GM18867 (cell line): ENCODE measurements at regions not wholly inside any gene's neighbourhood (a gene's known extent, or its start where the extent isn't known, plus 50 kb on each side); places are given as distances from the start of the nearest gene placed in this dataset.

Experiments
- ATAC-seq: cut with Tn5 transposase; IDR thresholded peaks from one replicate; pipeline ENCODE4 v1.9.1; 2021; ENCODE audit warnings: mild to moderate bottlenecking, moderate library complexity; ENCODE audit not compliant: unreplicated experiment

DNA sequence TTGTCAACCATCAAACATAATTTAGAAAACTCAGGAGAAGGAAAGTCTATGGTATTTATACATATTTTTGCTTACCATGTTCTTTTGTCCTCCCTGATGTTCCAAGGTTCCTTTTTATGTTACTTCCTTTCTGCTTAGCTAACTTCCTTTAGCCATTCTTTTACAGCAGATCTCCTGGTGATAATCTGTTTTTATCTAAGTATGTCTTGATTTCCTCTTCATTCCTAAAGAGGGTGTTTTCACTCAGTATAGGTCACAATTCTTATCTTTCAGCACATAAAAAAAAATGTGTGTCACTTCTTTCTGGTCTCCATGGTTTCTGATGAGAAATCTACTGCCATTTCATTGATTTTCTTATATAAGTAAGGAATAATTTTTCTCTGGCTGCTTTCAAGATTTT is 384.4 kb upstream of the PDE4D start:
- no peak for ATAC-seq

DNA sequence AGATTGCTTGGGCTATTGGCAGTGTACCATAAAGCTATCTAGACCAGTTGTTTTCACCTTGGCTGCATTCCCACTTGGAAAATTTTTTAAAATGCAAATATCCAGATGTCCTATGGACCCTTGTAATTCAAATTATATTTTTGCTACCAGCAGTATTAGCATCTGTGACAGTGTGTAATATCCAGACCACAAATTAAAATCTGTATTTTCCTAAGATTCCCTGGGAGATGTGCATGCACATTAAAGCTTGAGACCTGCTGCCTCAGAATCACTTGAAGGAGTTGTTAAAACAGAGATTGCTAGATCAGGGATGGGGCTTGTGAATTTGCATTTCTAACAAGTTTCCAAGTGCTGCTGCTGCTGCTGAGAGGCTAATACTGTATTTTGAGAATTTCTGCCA is 381.2 kb upstream of the PDE4D start:
- ATAC-seq, result no peak

DNA sequence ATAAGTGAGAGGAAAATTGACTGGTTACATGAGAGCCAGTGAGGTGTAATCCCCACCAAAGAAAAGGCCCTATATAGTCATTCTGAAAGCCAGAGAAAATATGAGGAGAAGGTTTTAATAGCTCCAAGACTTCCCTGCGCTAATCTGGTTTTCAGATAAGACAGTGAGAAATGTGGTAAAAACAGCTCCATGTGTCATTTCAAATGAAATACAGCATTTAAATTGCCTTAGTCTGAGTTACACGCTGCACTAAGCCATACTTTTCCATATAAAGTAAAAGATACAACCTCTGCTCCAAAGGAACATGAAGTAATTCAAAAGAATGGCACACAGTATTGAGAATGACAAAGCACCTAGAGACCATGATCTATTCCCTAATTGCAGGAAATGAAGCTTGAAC is 378.0 kb upstream of the PDE4D start:
- no peak for ATAC-seq

DNA sequence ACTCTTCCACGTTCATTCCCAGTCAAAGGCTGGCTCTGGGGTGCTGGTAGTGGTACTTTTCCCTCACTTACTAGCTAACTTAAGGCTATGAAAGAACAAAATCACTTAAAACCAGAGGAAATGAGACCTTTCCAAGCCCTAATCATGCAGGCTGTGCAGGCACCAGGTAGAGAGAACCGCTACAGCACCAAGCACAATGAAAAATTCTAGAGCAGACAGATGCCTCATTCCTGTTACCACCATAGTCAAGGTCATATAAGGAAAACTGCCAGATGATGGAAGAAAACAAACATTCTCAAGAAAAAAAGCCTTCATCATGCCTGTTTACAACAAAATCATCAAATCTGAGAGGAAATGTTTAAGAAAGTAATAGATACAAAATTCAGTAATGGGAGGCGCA is 374.4 kb upstream of the PDE4D start:
- no peak for ATAC-seq

DNA sequence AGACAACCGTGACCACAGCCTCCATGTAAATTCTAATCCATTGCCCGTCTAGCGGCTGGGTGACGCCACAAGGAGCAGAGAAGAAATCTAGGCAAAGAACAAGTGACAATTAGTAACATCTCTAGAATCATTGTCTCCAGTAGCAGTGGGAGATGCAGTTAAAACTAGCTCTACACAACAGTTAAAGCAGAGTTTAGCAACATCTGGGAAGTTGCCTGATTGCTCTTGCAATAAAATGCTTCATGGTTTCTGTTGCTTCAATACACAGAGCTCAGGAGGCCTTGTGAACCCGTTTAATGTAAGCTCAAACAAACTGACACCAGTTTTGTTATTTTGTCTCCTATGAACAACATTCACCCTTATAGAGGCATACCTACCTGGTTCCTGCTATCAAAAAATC is 369.8 kb upstream of the PDE4D start:
- no peak for ATAC-seq

DNA sequence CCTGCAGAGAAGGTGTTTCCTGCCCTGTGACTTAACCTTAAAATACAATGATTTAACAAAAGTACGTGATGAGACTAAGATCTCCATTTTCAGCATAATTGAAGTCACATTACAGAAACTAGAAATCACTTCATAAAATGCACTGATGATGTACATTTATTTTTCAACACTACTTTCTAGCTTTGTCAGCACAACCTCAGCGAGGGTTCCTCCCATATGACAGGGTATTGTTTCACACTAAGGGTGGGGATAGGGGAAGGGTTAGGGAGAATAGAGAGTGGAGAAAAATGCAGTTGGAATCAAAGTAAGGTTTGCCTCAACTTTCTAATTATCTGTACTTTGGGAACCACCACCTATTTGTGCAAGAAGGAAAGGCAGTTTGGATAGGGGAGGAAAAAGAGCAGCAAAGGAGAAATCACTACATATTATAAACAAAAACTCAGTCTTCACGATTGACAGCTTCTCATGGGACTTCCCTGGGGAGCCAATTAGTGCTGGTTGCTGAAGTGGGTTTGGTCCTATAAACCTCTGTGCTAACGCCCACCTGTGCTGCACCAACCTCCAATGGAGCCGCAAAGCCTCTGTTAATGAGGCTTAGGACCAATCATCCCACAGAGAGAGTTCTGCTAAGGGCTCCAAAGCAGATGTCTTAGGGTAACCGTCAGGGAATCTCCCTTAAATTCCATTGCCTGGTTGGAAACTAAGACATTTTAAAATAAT is 369.2 kb upstream of the PDE4D start:
- no peak for ATAC-seq

DNA sequence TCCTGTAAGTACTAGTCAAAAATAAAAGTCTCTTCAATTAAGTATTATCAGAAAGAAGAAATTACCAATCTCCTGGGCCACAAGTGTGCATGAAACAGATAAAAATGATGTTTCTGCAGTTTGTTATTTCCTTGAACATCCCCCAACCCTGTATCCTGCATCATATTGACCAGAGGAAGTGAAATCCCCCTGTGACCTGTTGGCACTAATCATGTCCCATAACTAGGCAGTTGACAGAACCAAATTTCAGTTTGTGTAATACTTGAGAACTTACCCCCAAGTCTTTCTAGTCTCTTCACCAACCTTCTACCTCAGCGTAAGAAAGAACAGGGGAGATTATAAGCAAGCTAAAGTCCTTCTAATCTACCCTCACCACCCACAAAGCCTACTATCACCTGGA is 368.2 kb upstream of the PDE4D start:
- ATAC-seq, result no peak

DNA sequence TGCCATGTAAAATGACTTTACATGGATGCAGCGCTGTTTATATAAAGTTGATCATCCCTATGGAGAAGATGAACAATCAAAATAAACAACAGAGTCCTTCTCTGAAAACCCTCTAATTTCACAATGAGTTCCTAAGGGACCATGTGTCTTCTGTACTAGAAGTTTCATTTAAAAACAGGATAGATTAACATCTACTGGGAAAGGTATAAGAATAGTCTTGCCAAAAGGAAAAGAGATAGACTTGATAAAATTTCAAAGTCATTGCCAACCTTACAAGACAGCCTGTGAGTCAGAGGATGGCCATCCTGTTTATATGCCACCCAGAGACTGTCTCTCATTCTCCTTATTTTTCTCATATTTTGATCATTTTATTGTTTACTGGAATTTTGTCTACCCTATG is 367.1 kb upstream of the PDE4D start:
- no peak for ATAC-seq

DNA sequence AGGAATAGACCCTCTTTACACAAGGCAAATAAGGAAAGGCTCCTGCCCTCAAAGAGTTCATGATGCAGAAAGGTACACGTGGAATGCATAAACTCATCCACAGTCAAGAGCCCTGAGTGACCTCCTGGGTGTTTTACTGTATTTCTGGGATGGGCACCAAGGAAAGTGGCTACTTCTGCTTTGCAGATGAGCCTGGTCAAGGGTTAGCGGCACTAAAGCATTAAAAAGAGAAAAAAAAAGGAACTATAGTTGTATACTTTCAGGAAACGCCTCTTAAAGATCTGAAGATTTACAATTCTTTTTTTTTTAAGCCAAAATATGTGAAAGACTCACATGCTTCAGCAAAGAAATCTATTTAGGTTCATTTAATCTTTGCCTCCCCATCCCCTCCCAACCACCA is 366.2 kb upstream of the PDE4D start:
- no peak for ATAC-seq

DNA sequence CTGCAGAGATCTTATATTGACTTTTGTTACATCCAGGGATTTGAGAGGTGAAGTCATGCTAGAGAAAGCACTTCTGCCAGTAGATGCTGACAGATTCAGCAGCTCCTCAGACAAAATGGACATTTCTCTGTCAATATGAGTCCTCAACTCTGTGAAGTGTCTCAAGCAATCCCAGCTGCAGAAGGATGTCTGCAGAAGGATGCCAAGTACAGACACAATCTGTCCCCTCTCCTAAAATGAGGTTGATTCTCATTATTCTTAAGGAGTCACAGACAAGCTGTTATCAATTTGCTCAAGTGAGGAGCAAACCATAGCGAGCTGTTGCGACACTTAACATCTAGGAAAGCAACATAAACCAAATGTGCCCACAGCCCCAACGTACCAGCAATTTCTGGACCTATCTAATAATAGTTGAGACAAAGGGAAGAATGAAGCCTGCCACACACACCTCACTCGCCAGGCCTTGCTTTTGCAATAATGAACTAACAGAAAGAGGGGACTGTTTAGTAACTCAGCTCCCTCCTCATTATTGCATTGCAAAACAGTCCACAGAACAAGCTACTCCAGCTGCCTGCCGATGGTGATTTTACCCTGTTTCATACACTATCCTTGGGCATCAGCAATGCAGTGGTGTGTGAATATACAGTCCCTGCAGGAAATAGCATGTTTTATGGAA is 364.2 kb upstream of the PDE4D start:
- no peak for ATAC-seq

DNA sequence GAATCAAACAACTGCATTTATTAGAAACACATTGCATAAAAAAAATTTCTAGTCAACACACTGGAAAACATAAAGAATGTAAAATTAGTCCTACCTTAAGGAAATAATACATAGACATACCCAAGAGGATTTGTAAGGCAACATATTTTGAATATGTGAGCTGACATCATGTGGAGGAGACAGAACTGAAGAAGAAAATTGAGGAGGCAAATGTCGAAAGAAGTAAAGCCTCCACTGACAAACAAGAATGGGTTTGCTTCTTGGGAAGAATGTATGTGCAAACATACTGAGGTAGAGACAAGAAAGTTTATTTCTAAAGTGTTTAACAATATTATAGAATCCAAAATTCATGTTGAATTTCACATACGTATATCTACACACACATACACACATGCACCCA is 363.0 kb upstream of the PDE4D start:
- ATAC-seq, result no peak

DNA sequence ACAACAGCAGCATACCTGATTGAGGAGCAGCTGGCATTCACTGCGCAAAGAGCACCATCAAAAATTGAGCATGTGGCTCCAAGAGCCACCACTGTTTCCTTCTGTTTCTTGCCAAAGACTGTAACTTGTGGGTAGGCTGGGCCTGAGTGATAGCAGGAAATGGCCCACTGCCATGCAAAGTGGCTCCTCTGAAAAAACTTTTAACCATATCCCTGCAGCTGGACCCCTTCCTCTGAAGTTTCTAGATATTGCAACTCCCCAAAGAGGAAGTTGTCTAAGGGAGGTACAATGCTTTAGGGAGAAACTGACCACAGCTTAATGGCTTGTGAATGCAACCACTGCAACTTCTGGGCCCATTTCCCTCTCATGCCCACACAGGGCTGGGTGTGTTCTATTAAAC is 355.4 kb upstream of the PDE4D start:
- peak; percentile 91 for ATAC-seq

DNA sequence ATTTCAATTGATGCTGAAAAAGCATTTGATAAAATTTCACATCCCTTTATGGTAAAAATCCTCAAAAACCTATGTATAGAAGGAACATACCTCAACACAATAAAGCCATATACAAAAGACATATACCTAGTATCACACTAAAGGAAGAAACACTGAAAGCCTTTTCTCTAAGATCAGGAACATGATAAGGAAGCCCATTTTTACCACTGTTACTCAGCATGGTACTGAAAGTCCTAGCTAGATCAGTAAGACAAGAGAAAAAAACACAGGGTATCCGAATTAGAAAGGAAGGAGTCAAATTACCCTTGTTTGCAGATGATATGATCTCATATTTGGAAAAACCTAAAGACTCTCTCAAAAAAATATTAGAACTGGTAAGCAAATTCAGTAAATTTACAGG is 350.2 kb upstream of the PDE4D start:
- no peak for ATAC-seq

DNA sequence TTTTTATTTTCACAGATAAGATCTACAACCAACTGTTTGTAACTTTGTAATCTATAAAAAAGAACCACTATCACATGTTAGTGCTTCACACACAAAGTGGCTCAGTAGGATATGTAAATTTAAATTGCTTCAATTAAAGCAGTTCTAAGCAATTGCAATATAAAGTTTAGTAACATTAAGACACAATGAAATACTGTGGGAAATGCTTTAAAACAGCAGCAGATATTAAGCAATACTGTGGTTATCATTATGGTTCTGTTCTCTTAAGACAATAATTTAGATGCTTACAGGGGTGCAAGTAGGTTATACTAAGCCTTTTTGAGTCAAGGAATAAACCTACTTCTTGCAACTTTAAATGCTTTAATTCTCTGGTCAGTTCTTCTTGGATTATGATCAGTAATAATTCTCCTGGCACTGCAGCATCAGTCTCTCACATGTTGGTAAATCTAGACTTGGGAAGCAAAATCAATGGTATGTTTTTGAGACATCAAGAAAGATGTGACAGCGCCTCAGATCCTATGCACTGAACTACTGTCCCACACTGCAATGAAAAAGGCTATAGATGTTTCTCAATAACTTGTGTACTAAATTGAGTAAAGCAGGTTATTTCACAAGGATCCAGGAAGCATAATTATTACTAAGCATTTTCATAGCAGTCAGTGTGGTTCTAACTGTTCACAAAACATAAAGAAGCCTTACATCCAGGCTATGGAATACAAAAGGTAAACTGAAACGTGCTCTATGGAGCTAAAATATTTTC is 338.7 kb upstream of the PDE4D start:
- no peak for ATAC-seq

DNA sequence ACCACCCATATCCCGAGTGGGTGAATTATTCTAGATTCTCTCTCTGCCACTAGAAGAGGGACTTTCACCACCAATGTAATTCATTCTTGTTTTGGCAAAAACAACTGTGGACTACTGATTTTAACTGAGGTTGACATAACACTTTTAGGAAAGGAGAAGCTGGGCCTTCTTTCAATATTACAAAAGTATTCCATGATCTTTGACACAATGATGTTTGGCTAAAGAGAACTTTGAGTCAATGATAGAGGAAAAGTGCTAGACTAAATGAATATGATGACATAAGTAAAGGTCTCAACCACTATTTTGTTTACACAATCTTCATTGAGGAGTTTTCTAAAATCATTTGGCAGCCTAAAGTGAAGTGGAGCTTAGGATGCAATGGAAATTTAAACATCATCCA is 336.9 kb upstream of the PDE4D start:
- no peak for ATAC-seq

DNA sequence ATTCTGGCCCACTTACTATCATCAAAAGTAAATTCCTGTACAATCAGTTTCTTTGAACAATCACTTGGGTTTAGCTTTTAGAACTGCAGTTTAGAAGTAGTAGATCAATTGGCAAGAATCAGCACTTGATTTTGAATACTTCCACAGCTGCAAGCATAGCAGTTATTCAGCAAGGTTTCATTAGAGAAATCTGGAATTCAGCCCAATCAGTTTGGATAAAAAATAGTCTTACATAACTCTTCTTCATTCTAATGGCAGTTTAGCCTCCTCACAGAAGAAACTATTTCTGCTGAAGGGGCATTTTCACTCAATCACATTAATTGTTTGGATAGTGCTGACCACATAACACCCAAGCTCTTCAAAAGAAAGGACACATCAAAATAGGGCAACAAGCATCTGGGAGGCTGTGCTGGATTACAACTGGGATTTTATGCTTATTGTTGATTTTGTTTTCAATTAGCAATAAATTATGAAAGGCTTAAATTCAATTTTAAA is 336.2 kb upstream of the PDE4D start:
- ATAC-seq, result no peak

DNA sequence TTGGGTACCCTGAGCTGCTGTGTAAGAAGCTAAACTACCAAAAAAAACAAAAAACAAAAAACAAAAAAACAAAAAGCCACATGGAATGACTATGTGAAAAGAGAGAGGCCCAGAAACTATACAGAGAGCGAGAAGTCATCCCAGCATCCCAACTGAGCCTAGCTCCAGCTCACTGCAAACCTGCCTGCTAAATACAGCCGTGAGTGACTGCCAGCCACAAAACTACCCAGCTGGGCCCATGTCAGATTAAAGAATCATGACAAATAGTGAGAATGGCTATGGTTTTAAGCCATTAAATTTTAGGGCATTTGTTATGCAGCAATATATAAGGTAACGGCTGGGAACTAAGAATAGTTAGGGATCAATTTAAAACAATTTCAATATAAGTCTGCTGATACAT is 335.1 kb upstream of the PDE4D start:
- ATAC-seq, result no peak

DNA sequence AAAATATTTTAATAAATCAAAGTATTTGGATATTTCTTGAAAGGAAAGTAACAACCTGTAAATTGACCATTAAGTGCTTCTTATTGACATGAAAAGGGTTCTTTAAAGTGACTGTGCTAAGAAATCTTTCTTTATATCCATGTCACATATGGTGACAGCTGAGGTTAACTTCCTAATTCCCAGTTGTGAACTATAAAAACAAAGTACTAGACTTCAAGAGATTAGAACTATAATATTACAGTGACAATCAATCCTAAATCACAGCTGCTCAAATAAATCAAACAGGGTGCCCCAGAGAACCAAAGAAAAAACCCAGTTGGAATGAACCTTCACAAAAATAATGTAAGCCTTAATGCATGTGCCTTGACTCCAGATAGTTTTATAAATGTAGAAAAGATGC is 332.6 kb upstream of the PDE4D start:
- no peak for ATAC-seq

DNA sequence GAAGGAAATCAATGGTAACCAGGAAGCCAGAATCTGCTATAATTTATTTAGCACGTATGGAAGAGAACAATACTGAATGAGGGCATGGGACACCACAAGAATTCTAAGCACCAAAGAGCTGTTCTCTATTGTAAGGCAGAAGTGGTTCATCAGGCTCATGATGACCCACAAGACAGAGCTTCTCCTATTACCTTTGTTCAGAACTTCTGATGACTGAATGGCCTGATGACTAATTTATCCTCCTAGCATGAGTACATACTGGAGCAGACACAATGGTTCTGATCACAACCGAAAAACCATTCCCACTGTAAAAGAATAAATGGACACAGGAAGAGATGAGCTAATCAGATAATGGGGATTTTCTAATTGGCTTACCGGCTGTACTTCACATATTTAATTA is 329.8 kb upstream of the PDE4D start:
- ATAC-seq, result no peak

DNA sequence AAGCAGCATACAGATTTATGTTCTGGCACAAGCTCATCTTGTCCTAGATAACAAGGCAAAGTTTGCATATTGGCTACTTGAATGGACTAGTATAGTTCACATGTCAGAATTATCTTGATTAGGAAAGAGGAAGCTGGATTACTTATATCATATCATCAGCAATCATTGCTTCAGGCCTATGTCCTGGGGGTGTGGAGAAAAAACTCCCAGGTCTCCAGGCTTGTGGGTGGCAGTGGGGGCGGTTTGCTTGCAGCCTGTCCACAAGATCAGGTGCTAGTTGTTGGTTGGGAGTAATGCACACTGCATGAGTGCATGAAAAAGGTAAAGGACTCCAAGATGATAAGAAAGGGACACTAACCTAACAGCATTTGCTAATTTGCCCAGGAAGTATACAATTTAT is 326.4 kb upstream of the PDE4D start:
- ATAC-seq, result no peak

DNA sequence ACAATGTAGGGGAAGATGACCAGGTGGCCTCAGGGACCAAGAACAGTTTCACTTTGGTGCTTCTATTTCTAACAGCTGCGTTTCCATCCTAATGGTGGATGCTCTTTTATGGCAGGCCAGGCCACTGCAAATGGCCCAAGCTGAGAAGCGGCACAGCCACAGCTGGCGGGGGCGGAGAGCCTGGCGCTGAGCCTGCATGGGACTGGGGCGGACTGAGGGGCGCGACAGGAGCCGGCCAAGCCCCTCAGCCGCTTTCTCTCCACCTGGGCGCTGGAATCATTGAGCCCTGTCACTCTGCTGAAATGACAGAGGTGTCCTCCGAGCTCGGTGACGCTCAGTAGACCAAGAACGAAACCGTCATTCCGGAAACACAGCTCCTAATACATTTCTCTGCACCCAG is 317.3 kb upstream of the PDE4D start:
- no peak for ATAC-seq
